GM12878 (cell line): ENCODE measurements at regions not wholly inside any gene's neighbourhood (a gene's known extent, or its start where the extent isn't known, plus 50 kb on each side); places are given as distances from the start of the nearest gene placed in this dataset.

Experiments
- ATAC-seq: fragments of 200-7000 bp; cut with Tn5 transposase; 3 replicates; pipeline ENCODE4 v1.9.1; 2020; ENCODE audit warnings: mild to moderate bottlenecking, moderate library complexity
- BruUV-seq: library from RNA; stranded (reverse); fragments of 400-500 nt; replicated peaks from 2 replicates; lab custom pipeline; 2021; lab: Mats Ljungman, UMichigan
- CTCF ChIA-PET: fragments of 300-600 bp; sonication (Branson Sonifier 250); formaldehyde crosslinking; extraction: SDS; loops from one replicate; lab custom pipeline; 2021; ENCODE audit warnings: inconsistent platforms; lab: Yijun Ruan, JAX
- POLR2A ChIA-PET: fragments of 350-600 bp; formaldehyde crosslinking; extraction: SDS; loops from one replicate; lab custom pipeline; 2021; ENCODE audit warnings: inconsistent platforms; lab: Charles Lee
- RAD21 ChIA-PET: fragments of 300-600 bp; sonication (Branson Sonifier 250); formaldehyde crosslinking; loops from one replicate; lab custom pipeline; 2023; ENCODE audit warnings: antibody characterized with exemption; ENCODE audit not compliant: unreplicated experiment; lab: Charles Lee
- SMC1A ChIA-PET: fragments of 300-600 bp; sonication (Branson Sonifier 250); formaldehyde crosslinking; loops from one replicate; lab custom pipeline; 2023; ENCODE audit not compliant: unreplicated experiment, uncharacterized antibody; lab: Charles Lee
- DNase-seq: peaks from one replicate; pipeline ENCODE4 v3.0.0-alpha.2; 2011; ENCODE audit warnings: low read depth, low spot score
- FAIRE-seq: peaks from 3 replicates; lab custom pipeline; 2011; peaks lifted over from hg19 to GRCh38; lab: Jason Lieb, UNC
- H2AFZ ChIP-seq: 2 replicates; pipeline ENCODE4 v1.6.0; 2011; ENCODE audit warnings: low read depth, low read length, control low read depth; ENCODE audit not compliant: control insufficient read depth
- H3K27ac ChIP-seq: 2 replicates; pipeline ENCODE4 v1.5.1; 2011; ENCODE audit warnings: control low read depth; ENCODE audit not compliant: control insufficient read depth, insufficient read depth
- H3K27me3 ChIP-seq, 2 experiments: replicated peaks in 1 of 2; 2 replicates each; pipeline versions ENCODE4 v1.6.0 to v1.6.1; 2011; ENCODE audit warnings: low read length in 1 of 2; ENCODE audit not compliant: control insufficient read depth in 2 of 2, insufficient read depth in 2 of 2
- H3K36me3 ChIP-seq, 2 experiments: 2 replicates each; pipeline ENCODE4 v1.5.1; 2011; ENCODE audit warnings: low read length in 1 of 2; ENCODE audit not compliant: control insufficient read depth in 2 of 2, insufficient read depth in 2 of 2
- H3K4me1 ChIP-seq: 2 replicates; pipeline ENCODE4 v1.6.1; 2011; ENCODE audit warnings: mild to moderate bottlenecking, low read length, moderate library complexity, mixed read lengths; ENCODE audit not compliant: control insufficient read depth, insufficient read depth
- H3K4me2 ChIP-seq: 2 replicates; pipeline ENCODE4 v1.6.0; 2011; ENCODE audit warnings: control low read depth; ENCODE audit not compliant: control insufficient read depth, insufficient read depth
- H3K4me3 ChIP-seq: fragments of 200-600 bp; sonication (generic); 2 replicates; pipeline ENCODE4 v1.5.1; 2016
- H3K79me2 ChIP-seq: 2 replicates; pipeline ENCODE4 v1.6.0; 2011; ENCODE audit warnings: low read length; ENCODE audit not compliant: control insufficient read depth, insufficient read depth
- H3K9ac ChIP-seq: 2 replicates; pipeline ENCODE4 v1.8.0; 2011; ENCODE audit warnings: low read length, control low read depth, mixed read lengths; ENCODE audit not compliant: control insufficient read depth, insufficient read depth
- H3K9me3 ChIP-seq: replicated peaks from 3 replicates; pipeline ENCODE4 v1.5.1; 2011; ENCODE audit warnings: mild to moderate bottlenecking, low read length; ENCODE audit not compliant: control insufficient read depth, insufficient read depth
- H4K20me1 ChIP-seq: 2 replicates; pipeline ENCODE4 v1.6.0; 2011; ENCODE audit not compliant: control insufficient read depth, insufficient read depth
- BACH1 ChIP-seq: fragments of 450-650 bp; IDR thresholded peaks from 2 replicates; pipeline ENCODE4 v1.6.1; 2017; ENCODE audit warnings: mild to moderate bottlenecking, borderline replicate concordance
- CEBPB ChIP-seq, 2 experiments: fragments of 150-350 bp in 1 of 2; IDR thresholded peaks; 2 replicates each; pipeline ENCODE4 v1.6.1; 2012 to 2014; ENCODE audit warnings: low read depth in 2 of 2, low read length in 2 of 2, borderline replicate concordance in 1 of 2, inconsistent platforms in 1 of 2
- FOXK2 ChIP-seq: fragments of 450-650 bp; IDR thresholded peaks from 2 replicates; pipeline ENCODE4 v1.6.1; 2017; ENCODE audit warnings: mild to moderate bottlenecking, moderate library complexity
- HDGF ChIP-seq: fragments of 450-650 bp; IDR thresholded peaks from 2 replicates; pipeline ENCODE4 v1.6.1; 2016; ENCODE audit warnings: antibody characterized with exemption
- MAX ChIP-seq: IDR thresholded peaks from 2 replicates; pipeline ENCODE4 v1.6.1; 2012; ENCODE audit warnings: low read depth, low read length, improper control_type of control experiment
- NR2C1 ChIP-seq: fragments of 450-650 bp; IDR thresholded peaks from 2 replicates; pipeline ENCODE4 v1.6.1; 2017; ENCODE audit warnings: antibody characterized with exemption, mild to moderate bottlenecking, moderate library complexity
- WRNIP1 ChIP-seq: IDR thresholded peaks from 2 replicates; pipeline ENCODE4 v1.6.1; 2011; ENCODE audit warnings: low read depth, low read length, improper control_type of control experiment, borderline replicate concordance
- ZNF207 ChIP-seq: fragments of 450-650 bp; IDR thresholded peaks from 2 replicates; pipeline ENCODE4 v1.6.1; 2014; ENCODE audit warnings: antibody characterized with exemption, mild to moderate bottlenecking, borderline replicate concordance
- ZNF622 ChIP-seq: fragments of 450-650 bp; IDR thresholded peaks from 2 replicates; pipeline ENCODE4 v1.6.1; 2017; ENCODE audit warnings: mild to moderate bottlenecking, inconsistent platforms
- in situ Hi-C: fragments of 300-500 bp; cut with MboI; formaldehyde crosslinking; loops from 9 replicates; pipeline ENCODE4 v1.14.3; 2018; ENCODE audit warnings: mixed read lengths
- intact Hi-C: fragments of 100-400 bp; cut with micrococcal nuclease; formaldehyde crosslinking; loops from one replicate; pipeline ENCODE4 v1.14.2; 2022; ENCODE audit not compliant: unreplicated experiment
- TF ChIP-seq, protein P1 (sequence below): IDR thresholded peaks from 2 replicates; pipeline ENCODE4 v1.6.1; 2011; ENCODE audit warnings: low read depth, low read length, improper control_type of control experiment, borderline replicate concordance
- TF ChIP-seq, protein P2 (sequence below): fragments of 450-650 bp; IDR thresholded peaks from 2 replicates; pipeline ENCODE4 v1.6.1; 2016; ENCODE audit warnings: mild to moderate bottlenecking, moderate library complexity, borderline replicate concordance
- TF ChIP-seq, protein P3 (sequence below): fragments of 450-650 bp; IDR thresholded peaks from 2 replicates; pipeline ENCODE4 v1.6.1; 2017; ENCODE audit warnings: antibody characterized with exemption, mild to moderate bottlenecking, moderate library complexity

- RAD21 ChIA-PET, result no interaction called here
- no peak overlapping the region for H2AFZ ChIP-seq
- no peaks in the 10 kb centered on the region for H3K9me3 ChIP-seq
- no peaks in the 10 kb centered on the region for H4K20me1 ChIP-seq
- FAIRE-seq, result no peak
- SMC1A ChIA-PET, result no interaction called here
- no peaks in the 10 kb centered on the region for H3K27me3 ChIP-seq
- DNase-seq, result no peak
- no TSS peak for BruUV-seq
- in situ Hi-C loops (no loop called here), intact Hi-C loops (no loop called here)
- ATAC-seq, result no peak
- no peaks in the 10 kb centered on the region for H3K79me2 ChIP-seq
- TF ChIP-seq NR2C1 (no peak), HDGF (no peak), CEBPB (IDR thresholded peaks at IDR 0.05; ENCODE audit: borderline replicate concordance in 1 of 2, low read depth in 2 of 2, low read length in 2 of 2) (no peak), ZNF622 (no peak), BACH1 (no peak), ZNF207 (no peak)
- H3K27ac ChIP-seq, result no peak overlapping the region
- H3K4me1 ChIP-seq, result no peaks in the 10 kb centered on the region
- CTCF ChIA-PET, result no interaction called here
- no peak overlapping the region for H3K4me3 ChIP-seq
- POLR2A ChIA-PET, result no interaction called here
- H3K4me2 ChIP-seq, result no peak overlapping the region
- H3K36me3 ChIP-seq, result no peaks in the 10 kb centered on the region
- H3K9ac ChIP-seq, result no peak overlapping the region
Observed at GRCh38 chr6:164887660-164888059, 421.7 kb downstream of the C6orf118 start.

GRCh38 chr6:164882236-164882635 lies 427.2 kb downstream of the C6orf118 start:
- no peak overlapping the region for H2AFZ ChIP-seq
- H3K27me3 ChIP-seq, result no peaks in the 10 kb centered on the region
- no peaks in the 10 kb centered on the region for H3K36me3 ChIP-seq
- in situ Hi-C loops (no loop called here), intact Hi-C loops (no loop called here)
- no peaks in the 10 kb centered on the region for H3K4me1 ChIP-seq
- FAIRE-seq (no peak), ATAC-seq (no peak), DNase-seq (no peak)
- H3K9me3 ChIP-seq, result no peaks in the 10 kb centered on the region
- H3K27ac ChIP-seq, result no peak overlapping the region
- CTCF ChIA-PET, result no interaction called here
- no peaks in the 10 kb centered on the region for H3K79me2 ChIP-seq
- no peak overlapping the region for H3K9ac ChIP-seq
- no peak overlapping the region for H3K4me3 ChIP-seq
- no peak overlapping the region for H3K4me2 ChIP-seq
- POLR2A ChIA-PET, result no interaction called here
- BruUV-seq, result no TSS peak
- SMC1A ChIA-PET, result no interaction called here
- RAD21 ChIA-PET, result no interaction called here
- H4K20me1 ChIP-seq, result no peaks in the 10 kb centered on the region
- TF ChIP-seq MAX (no peak), ZNF622 (no peak), FOXK2 (no peak), WRNIP1 (no peak)
- TF ChIP-seq, protein P1, sequence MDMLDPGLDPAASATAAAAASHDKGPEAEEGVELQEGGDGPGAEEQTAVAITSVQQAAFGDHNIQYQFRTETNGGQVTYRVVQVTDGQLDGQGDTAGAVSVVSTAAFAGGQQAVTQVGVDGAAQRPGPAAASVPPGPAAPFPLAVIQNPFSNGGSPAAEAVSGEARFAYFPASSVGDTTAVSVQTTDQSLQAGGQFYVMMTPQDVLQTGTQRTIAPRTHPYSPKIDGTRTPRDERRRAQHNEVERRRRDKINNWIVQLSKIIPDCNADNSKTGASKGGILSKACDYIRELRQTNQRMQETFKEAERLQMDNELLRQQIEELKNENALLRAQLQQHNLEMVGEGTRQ, result no peak
- TF ChIP-seq, protein P2, sequence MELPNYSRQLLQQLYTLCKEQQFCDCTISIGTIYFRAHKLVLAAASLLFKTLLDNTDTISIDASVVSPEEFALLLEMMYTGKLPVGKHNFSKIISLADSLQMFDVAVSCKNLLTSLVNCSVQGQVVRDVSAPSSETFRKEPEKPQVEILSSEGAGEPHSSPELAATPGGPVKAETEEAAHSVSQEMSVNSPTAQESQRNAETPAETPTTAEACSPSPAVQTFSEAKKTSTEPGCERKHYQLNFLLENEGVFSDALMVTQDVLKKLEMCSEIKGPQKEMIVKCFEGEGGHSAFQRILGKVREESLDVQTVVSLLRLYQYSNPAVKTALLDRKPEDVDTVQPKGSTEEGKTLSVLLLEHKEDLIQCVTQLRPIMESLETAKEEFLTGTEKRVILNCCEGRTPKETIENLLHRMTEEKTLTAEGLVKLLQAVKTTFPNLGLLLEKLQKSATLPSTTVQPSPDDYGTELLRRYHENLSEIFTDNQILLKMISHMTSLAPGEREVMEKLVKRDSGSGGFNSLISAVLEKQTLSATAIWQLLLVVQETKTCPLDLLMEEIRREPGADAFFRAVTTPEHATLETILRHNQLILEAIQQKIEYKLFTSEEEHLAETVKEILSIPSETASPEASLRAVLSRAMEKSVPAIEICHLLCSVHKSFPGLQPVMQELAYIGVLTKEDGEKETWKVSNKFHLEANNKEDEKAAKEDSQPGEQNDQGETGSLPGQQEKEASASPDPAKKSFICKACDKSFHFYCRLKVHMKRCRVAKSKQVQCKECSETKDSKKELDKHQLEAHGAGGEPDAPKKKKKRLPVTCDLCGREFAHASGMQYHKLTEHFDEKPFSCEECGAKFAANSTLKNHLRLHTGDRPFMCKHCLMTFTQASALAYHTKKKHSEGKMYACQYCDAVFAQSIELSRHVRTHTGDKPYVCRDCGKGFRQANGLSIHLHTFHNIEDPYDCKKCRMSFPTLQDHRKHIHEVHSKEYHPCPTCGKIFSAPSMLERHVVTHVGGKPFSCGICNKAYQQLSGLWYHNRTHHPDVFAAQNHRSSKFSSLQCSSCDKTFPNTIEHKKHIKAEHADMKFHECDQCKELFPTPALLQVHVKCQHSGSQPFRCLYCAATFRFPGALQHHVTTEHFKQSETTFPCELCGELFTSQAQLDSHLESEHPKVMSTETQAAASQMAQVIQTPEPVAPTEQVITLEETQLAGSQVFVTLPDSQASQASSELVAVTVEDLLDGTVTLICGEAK, result no peak
- TF ChIP-seq, protein P3, sequence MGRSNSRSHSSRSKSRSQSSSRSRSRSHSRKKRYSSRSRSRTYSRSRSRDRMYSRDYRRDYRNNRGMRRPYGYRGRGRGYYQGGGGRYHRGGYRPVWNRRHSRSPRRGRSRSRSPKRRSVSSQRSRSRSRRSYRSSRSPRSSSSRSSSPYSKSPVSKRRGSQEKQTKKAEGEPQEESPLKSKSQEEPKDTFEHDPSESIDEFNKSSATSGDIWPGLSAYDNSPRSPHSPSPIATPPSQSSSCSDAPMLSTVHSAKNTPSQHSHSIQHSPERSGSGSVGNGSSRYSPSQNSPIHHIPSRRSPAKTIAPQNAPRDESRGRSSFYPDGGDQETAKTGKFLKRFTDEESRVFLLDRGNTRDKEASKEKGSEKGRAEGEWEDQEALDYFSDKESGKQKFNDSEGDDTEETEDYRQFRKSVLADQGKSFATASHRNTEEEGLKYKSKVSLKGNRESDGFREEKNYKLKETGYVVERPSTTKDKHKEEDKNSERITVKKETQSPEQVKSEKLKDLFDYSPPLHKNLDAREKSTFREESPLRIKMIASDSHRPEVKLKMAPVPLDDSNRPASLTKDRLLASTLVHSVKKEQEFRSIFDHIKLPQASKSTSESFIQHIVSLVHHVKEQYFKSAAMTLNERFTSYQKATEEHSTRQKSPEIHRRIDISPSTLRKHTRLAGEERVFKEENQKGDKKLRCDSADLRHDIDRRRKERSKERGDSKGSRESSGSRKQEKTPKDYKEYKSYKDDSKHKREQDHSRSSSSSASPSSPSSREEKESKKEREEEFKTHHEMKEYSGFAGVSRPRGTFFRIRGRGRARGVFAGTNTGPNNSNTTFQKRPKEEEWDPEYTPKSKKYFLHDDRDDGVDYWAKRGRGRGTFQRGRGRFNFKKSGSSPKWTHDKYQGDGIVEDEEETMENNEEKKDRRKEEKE, result no peak
